ENCODE measurements at regions not wholly inside any gene's neighbourhood (a gene's known extent, or its start where the extent isn't known, plus 50 kb on each side); places are given as distances from the start of the nearest gene placed in this dataset.

GRCh38 chr7:123308254-123308951, 108.6 kb upstream of the SLC13A1 start:
- no peak for ATAC-seq
- intact Hi-C loops (cut with DNase I) = no loop called here
- WGBS, 4 donors = 80 to 96% (median 87%) methylated on average over 2 of the region's 2 CpGs

DNA sequence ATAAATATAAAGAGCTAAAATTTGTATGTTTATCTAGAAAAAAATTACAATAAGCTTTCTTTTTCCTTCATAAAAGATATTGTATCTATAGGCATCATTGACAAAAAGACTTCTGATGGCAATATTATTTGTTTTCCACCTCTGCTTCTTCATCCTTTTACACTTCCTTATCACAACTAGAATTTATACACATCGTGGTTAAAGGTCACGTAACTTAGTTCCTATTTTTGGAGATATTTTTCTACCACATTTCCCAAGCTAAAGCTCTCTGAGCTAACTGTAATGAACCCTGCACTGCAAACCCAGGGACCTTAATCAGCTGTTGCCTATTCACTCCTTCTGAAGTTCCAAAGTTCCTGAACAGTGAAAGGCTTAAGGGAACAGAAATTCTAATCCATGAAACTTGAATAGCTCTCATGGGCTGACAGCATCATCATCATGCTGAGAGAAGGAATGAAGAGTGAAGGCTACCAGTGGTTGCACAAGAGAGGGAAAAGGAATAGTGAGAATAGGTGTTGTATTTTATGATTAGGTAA, 106.1 kb upstream of the SLC13A1 start:
- Histone ChIP-seq H3K27me3 (no peaks in the 10 kb centered on the region), H3K4me1 (no peaks in the 10 kb centered on the region), H3K9me3 (peaks cover 0 to 6% (median 0%) of the 10 kb centered on the region in 12 donors), H3K27ac (no peak overlapping the region), H3K4me3 (no peak overlapping the region), H3K36me3 (no peaks in the 10 kb centered on the region)
- no peak for DNase-seq
- TF ChIP-seq POLR2A (IDR thresholded peaks at IDR 0.05) = no peak
- TF ChIP-seq, protein P1, sequence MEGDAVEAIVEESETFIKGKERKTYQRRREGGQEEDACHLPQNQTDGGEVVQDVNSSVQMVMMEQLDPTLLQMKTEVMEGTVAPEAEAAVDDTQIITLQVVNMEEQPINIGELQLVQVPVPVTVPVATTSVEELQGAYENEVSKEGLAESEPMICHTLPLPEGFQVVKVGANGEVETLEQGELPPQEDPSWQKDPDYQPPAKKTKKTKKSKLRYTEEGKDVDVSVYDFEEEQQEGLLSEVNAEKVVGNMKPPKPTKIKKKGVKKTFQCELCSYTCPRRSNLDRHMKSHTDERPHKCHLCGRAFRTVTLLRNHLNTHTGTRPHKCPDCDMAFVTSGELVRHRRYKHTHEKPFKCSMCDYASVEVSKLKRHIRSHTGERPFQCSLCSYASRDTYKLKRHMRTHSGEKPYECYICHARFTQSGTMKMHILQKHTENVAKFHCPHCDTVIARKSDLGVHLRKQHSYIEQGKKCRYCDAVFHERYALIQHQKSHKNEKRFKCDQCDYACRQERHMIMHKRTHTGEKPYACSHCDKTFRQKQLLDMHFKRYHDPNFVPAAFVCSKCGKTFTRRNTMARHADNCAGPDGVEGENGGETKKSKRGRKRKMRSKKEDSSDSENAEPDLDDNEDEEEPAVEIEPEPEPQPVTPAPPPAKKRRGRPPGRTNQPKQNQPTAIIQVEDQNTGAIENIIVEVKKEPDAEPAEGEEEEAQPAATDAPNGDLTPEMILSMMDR (IDR thresholded peaks at IDR 0.05) = no peak
- 75 to 78% (median 77%) methylated on average over 2 of the region's 2 CpGs for WGBS, 4 donors
- intact Hi-C loops (cut with DNase I) = no loop called here
- no peak for ATAC-seq

More at GRCh38 chr7:123308254-123308951, 108.6 kb upstream of the SLC13A1 start:
- TF ChIP-seq, protein P1 (IDR thresholded peaks at IDR 0.05) = no peak
- no peak for TF ChIP-seq POLR2A (IDR thresholded peaks at IDR 0.05)
- Histone ChIP-seq H3K4me1 (no peaks in the 10 kb centered on the region), H3K27ac (no peak overlapping the region), H3K27me3 (no peaks in the 10 kb centered on the region), H3K36me3 (no peaks in the 10 kb centered on the region), H3K4me3 (no peak overlapping the region), H3K9me3 (no peaks in the 10 kb centered on the region)
- no peak for DNase-seq

GRCh38 chr7:123303926-123304325, 104.2 kb upstream of the SLC13A1 start:
- Histone ChIP-seq H3K27me3 (no peaks in the 10 kb centered on the region), H3K4me1 (no peaks in the 10 kb centered on the region), H3K36me3 (no peaks in the 10 kb centered on the region), H3K9me3 (peaks cover 0 to 19% (median 0%) of the 10 kb centered on the region in 12 donors), H3K4me3 (no peak overlapping the region), H3K27ac (no peak overlapping the region)
- TF ChIP-seq POLR2A (IDR thresholded peaks at IDR 0.05) = no peak
- TF ChIP-seq, protein P1 (IDR thresholded peaks at IDR 0.05) = no peak
- intact Hi-C loops (cut with DNase I) = no loop called here
- no peak for DNase-seq
- ATAC-seq = no peak
- WGBS, 4 donors = 61 to 79% (median 71%) methylated on average over 1 of the region's 1 CpG

DNA sequence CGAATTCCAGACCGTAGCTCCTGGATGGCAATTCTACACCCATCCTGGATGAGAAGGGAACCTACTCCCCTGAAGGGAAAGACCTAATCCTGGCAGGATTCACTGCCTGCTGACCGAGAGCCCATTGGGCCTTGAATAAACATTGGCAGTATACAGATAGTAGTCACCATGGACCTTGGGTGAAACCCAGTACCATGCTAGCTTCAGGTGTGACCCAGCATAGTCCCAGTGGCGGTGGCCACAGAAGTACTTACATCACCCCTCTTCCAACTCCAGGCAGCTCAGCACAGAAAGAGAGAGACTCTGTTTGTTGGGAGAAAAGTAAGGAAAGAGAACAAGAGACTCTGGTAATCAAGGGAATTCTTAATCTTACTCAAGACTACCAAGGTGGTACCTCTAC, 97.2 kb upstream of the SLC13A1 start:
- DNase-seq (no peak), ATAC-seq (no peak)
- Histone ChIP-seq H3K4me1 (no peaks in the 10 kb centered on the region), H3K36me3 (no peaks in the 10 kb centered on the region), H3K27me3 (no peaks in the 10 kb centered on the region), H3K4me3 (no peak overlapping the region), H3K9me3 (peaks cover 0 to 27% (median 0%) of the 10 kb centered on the region in 12 donors), H3K27ac (no peak overlapping the region)
- TF ChIP-seq, protein P1 (IDR thresholded peaks at IDR 0.05) = no peak
- TF ChIP-seq POLR2A (IDR thresholded peaks at IDR 0.05) = no peak
- 91 to 95% (median 93%) methylated on average over 4 of the region's 4 CpGs for WGBS, 4 donors
- intact Hi-C loops (cut with DNase I) = no loop called here

Measured in heart left ventricle (tissue), 16 donors.